GM13976 (cell line): ENCODE measurements at regions not wholly inside any gene's neighbourhood (a gene's known extent, or its start where the extent isn't known, plus 50 kb on each side); places are given as distances from the start of the nearest gene placed in this dataset.
A peak's percentile ranks its signal among the peaks of the same experiment; 100 is the strongest.
"Not testable (repeated sequence)": the region's sequence is repeated elsewhere in the genome, so short reads cannot be mapped to it uniquely, and the experiment has no call there.

Experiments used
- DNase-seq: peaks from one replicate; pipeline ENCODE4 v3.0.0; 2012; ENCODE audit warnings: low spot score
- CTCF ChIP-seq: IDR thresholded peaks from 2 replicates; pipeline ENCODE4 v1.5.1; 2012; ENCODE audit warnings: borderline replicate concordance, mild to moderate bottlenecking; ENCODE audit not compliant: insufficient read depth; ENCODE audit errors: extremely low read depth, missing control alignments, control extremely low read depth
- in situ Hi-C: fragments of 300-500 bp; cut with MboI; formaldehyde crosslinking; loops from one replicate; pipeline ENCODE4 v1.12.0; 2022; ENCODE audit warnings: low sequenced_read_pairs, mixed read lengths, inconsistent platforms; ENCODE audit not compliant: unreplicated experiment

- no peak for DNase-seq
- TF ChIP-seq CTCF, result no peak
- in situ Hi-C loops, result loop anchor here (25.0 kb wide), 2 partner anchors 173 to 573 kb away; partner anchors contain the start of gene ZNF337
Observed at GRCh38 chr20:25860531-25861150, 164.0 kb upstream of the ZNF337 start.

GRCh38 chr20:25859649-25860530 lies 163.2 kb upstream of the ZNF337 start:
- in situ Hi-C loops, result loop anchor here (25.0 kb wide), 2 partner anchors 173 to 573 kb away; partner anchors contain the start of gene ZNF337

GRCh38 chr20:25858495-25859425 lies 162.1 kb upstream of the ZNF337 start:
- in situ Hi-C loops, result loop anchor here (25.0 kb wide), 2 partner anchors 171 to 571 kb away; partner anchors contain the start of gene ZNF337
- TF ChIP-seq CTCF, result no peak
- no peak for DNase-seq

More at GRCh38 chr20:25859649-25860530, 163.2 kb upstream of the ZNF337 start:
- peak; percentile 70 for DNase-seq
- TF ChIP-seq CTCF, result no peak

GRCh38 chr20:25857091-25857788 lies 160.6 kb upstream of the ZNF337 start:
- not testable (repeated sequence) for DNase-seq
- in situ Hi-C loops, result loop anchor here (25.0 kb wide), 2 partner anchors 170 to 570 kb away; partner anchors contain the start of gene ZNF337

- in situ Hi-C loops, result loop anchor here (25.0 kb wide), 2 partner anchors 169 to 569 kb away; partner anchors contain the start of gene ZNF337
- DNase-seq, result no peak
- TF ChIP-seq CTCF, result no peak
Observed at GRCh38 chr20:25856256-25856884, 159.7 kb upstream of the ZNF337 start.

- not testable (repeated sequence) for DNase-seq
- in situ Hi-C loops, result loop anchor here (25.0 kb wide), 2 partner anchors 168 to 568 kb away; partner anchors contain the start of gene ZNF337
Observed at GRCh38 chr20:25855451-25856156, 159.0 kb upstream of the ZNF337 start.

GRCh38 chr20:25854666-25855065 lies 158.0 kb upstream of the ZNF337 start:
- in situ Hi-C loops, result loop anchor here (25.0 kb wide), 2 partner anchors 167 to 567 kb away; partner anchors contain the start of gene ZNF337
- not testable (repeated sequence) for DNase-seq

- peak; percentile 75 for DNase-seq
- in situ Hi-C loops, result loop anchor here (25.0 kb wide), 2 partner anchors 167 to 567 kb away; partner anchors contain the start of gene ZNF337
Observed at GRCh38 chr20:25853718-25854388, 157.2 kb upstream of the ZNF337 start.

- in situ Hi-C loops, result loop anchor here (25.0 kb wide), 2 partner anchors 166 to 566 kb away; partner anchors contain the start of gene ZNF337
- DNase-seq, result not testable (repeated sequence)
Observed at GRCh38 chr20:25852968-25853717, 156.5 kb upstream of the ZNF337 start.
